M059J (cell line): ENCODE measurements at regions not wholly inside any gene's neighbourhood (a gene's known extent, or its start where the extent isn't known, plus 50 kb on each side); places are given as distances from the start of the nearest gene placed in this dataset.

Experiments used
- DNase-seq: peaks from one replicate; pipeline ENCODE4 v3.0.0-alpha.2; 2012; ENCODE audit warnings: low read depth

DNA sequence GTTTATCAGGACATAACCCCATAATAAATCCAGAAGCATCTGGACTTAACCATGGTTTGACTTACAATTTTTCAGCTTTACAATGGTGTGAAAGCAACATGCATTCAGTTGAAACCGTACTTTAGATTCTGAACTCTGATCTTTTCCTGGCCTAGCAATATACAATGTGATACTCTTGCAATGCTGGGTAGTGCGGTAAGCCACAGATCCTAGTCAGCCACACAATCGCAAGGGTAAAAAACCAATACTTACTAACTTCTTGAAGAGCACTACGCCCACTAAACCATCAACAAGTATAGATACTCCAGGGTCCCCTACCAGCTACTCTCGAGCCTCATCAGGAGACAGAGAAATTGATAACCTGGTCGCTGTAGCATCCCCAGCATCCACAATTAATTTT, 71.0 kb upstream of the CCDC150 start:
- no peak for DNase-seq

DNA sequence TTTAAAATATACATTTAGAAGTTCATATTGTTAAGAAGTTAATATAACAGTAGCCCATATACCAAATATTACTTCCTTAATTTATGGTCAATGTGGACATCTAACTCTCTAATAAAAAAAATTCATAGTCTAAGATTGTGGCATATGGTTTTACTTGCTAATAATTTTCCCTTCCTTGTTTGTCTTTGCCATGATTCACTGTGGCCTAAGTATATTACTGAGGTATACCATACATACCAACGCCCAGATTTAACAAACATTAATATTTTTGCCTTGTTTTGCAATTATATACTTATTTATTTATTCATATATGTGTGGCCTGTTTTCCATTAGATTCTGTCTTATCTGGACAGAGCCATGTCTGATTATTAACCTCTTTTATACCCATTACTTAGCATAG, 54.6 kb upstream of the CCDC150 start:
- no peak for DNase-seq

DNA sequence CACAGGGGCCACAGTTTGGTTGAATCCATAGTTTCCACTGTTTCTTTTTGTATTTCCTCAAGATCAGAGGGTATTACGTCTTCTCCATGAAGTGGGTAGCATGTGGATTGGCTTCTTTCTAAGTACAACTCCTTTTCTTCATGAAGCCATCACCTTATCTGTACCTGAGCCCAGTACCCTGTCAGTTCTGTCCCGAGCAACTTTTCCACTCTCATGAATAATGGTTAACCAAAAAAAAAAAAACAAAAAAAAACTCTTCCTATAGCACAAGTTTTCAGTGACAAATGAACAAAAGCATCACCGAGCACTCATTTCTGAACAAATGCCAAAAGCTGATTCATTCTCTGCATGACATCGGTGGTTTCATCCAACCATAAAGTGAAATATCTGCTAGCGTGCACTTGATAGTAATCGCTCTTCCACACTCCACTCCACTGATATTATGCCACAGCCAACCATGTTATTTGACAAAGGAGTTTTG, 53.0 kb upstream of the CCDC150 start:
- DNase-seq, result peak; percentile 93

DNA sequence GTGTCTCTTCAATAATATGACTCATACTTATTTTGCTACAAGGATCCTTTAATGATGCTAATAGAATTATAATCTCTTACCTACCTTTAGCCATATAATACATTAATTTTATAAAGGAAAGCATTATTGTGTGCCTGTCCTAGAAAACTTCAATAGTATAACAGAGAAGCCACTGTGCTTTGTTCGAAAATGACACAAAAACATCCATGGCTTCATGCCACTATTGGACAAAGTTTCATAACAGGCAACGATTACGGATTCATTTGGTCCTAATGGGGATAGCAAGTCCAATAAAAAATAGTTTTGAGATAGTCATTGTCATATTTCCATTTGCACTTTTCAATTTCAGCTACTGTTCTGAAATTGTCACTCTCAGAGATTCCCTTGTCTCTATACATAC, 52.5 kb upstream of the CCDC150 start:
- no peak for DNase-seq

DNA sequence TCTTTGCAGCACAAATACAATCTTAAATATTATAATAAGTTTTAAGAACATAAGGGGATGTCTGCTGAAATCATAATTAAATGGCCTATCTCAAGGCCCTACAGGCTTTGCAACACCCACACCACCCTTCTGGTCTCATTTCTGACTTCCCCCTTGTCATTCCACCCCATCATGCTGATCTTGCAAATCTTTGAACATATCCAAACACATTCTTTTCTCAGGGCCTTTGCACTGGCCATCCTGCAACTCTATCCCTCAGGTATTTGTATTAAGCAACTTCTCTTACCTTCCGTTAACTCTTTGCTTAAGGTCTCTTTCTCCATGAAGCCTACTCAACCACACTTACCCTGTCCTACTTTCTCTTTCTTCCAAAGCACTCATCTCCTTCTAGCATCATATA, 51.8 kb upstream of the CCDC150 start:
- DNase-seq, result no peak

DNA sequence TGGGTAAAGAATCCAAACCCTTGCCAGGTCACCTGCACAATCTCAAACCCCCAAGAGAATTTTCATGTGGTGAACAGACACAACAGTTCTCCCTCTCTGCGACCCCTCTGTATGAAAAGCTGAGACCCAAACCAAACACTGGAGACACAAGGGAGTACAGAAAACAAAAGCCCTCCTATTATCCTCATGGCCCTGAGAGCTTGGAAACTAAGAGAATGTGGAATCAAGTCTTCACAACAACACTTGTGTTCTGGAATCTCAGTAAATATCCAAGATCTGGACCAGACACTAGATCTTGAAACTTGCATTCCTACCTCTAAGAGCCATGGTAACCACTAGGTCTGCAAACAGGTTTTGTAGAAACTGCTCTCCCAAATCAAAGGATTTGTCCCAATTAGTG, 50.1 kb upstream of the CCDC150 start:
- no peak for DNase-seq
